OCI-LY7 (cell line): ENCODE measurements at regions not wholly inside any gene's neighbourhood (a gene's known extent, or its start where the extent isn't known, plus 50 kb on each side); places are given as distances from the start of the nearest gene placed in this dataset.

Source experiments
- BruUV-seq: library from RNA; stranded (reverse); fragments of 400-500 nt; replicated peaks from 2 replicates; lab custom pipeline; 2021; lab: Mats Ljungman, UMichigan
- CTCF ChIA-PET: fragments of 300-600 bp; sonication (Branson Sonifier 250); formaldehyde crosslinking; loops from one replicate; lab custom pipeline; 2022; ENCODE audit warnings: antibody characterized with exemption; ENCODE audit not compliant: unreplicated experiment; lab: Charles Lee
- POLR2A ChIA-PET: fragments of 300-600 bp; sonication (Branson Sonifier 250); formaldehyde crosslinking; loops from one replicate; lab custom pipeline; 2022; ENCODE audit warnings: antibody characterized with exemption; lab: Charles Lee
- DNase-seq: peaks from one replicate; pipeline ENCODE4 v3.0.0-alpha.2; 2015; ENCODE audit warnings: low spot score
- H2AFZ ChIP-seq: fragments of 200-600 bp; sonication (generic), shearing (Covaris generic); 2 replicates; pipeline ENCODE4 v1.6.1; 2014; ENCODE audit warnings: mild to moderate bottlenecking, antibody characterized with exemption, low read length, moderate library complexity
- H3K27ac ChIP-seq: fragments of 200-600 bp; sonication (generic); 2 replicates; pipeline ENCODE4 v1.5.1; 2014; ENCODE audit warnings: mixed run types, low read depth, mild to moderate bottlenecking, moderate library complexity, low read length, inconsistent platforms; ENCODE audit not compliant: poor library complexity, severe bottlenecking
- H3K36me3 ChIP-seq: fragments of 200-600 bp; sonication (generic); 2 replicates; pipeline ENCODE4 v1.6.1; 2014; ENCODE audit warnings: mild to moderate bottlenecking, antibody characterized with exemption, low read length, moderate library complexity, mixed read lengths; ENCODE audit not compliant: insufficient read depth
- H3K4me1 ChIP-seq: fragments of 200-600 bp; sonication (generic); 2 replicates; pipeline ENCODE4 v1.5.1; 2014; ENCODE audit warnings: mild to moderate bottlenecking, low read length; ENCODE audit not compliant: insufficient read depth, poor library complexity, severe bottlenecking
- H3K4me2 ChIP-seq: fragments of 200-600 bp; sonication (generic); 2 replicates; pipeline ENCODE4 v1.6.1; 2014; ENCODE audit warnings: mild to moderate bottlenecking, low read length
- H3K4me3 ChIP-seq: fragments of 200-600 bp; sonication (generic); 2 replicates; pipeline ENCODE4 v1.5.1; 2014; ENCODE audit warnings: mild to moderate bottlenecking, low read depth, low read length; ENCODE audit not compliant: poor library complexity, severe bottlenecking
- H3K79me2 ChIP-seq: fragments of 200-600 bp; sonication (generic); 2 replicates; pipeline ENCODE4 v1.6.1; 2016; ENCODE audit warnings: low read depth, mild to moderate bottlenecking, low read length, moderate library complexity, mixed read lengths; ENCODE audit not compliant: insufficient read depth
- H3K9me2 ChIP-seq: fragments of 200-600 bp; sonication (generic); 2 replicates; pipeline ENCODE4 v1.6.1; 2016; ENCODE audit warnings: mild to moderate bottlenecking, low read length, mixed read lengths; ENCODE audit not compliant: insufficient read depth
- H3K9me3 ChIP-seq: fragments of 200-600 bp; sonication (generic); 2 replicates; pipeline ENCODE4 v1.6.1; 2014; ENCODE audit warnings: mild to moderate bottlenecking, mixed run types, low read length, mixed read lengths
- H4K20me1 ChIP-seq: fragments of 200-600 bp; sonication (generic); 2 replicates; pipeline ENCODE4 v1.6.1; 2014; ENCODE audit warnings: mild to moderate bottlenecking, antibody characterized with exemption, low read length, moderate library complexity, mixed read lengths; ENCODE audit not compliant: insufficient read depth
- EZH2phosphoT487 ChIP-seq: fragments of 200-600 bp; sonication (generic); IDR thresholded peaks from 2 replicates; pipeline ENCODE4 v1.6.1; 2018; ENCODE audit warnings: low read depth, borderline replicate concordance, mild to moderate bottlenecking, mixed run types, antibody characterized with exemption, low read length, moderate library complexity, mixed read lengths
- intact Hi-C: fragments of 100-400 bp; cut with micrococcal nuclease; formaldehyde crosslinking; loops from one replicate; pipeline ENCODE4 v1.10.0; 2022; ENCODE audit not compliant: unreplicated experiment
- TF ChIP-seq, protein P1 (sequence below): fragments of 200-600 bp; sonication (generic); conservative IDR thresholded peaks from 2 replicates; pipeline ENCODE4 v1.5.1; 2014; ENCODE audit warnings: mild to moderate bottlenecking, antibody characterized with exemption, low read length, moderate library complexity, mixed read lengths

DNA sequence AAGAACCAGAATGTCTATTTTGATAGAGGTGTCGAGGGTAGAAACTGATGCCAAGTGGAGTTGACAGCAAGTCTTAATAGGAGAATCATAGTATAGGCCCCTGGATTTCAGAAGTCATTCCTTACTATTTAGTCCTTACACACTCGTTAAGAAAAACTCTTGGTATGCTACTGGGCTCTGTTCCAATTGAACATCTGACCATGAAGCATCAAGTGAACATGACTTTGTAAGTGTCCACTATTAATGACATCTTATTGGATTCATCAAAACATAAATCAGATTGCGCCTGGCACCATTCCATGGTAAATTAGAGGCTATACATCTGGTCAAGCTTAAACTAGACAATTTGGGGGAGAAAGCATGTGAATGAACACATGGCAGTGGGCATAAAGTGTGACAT lies 1056.5 kb upstream of the EDIL3 start:
- H3K36me3 ChIP-seq = no peaks in the 10 kb centered on the region
- H3K79me2 ChIP-seq = no peaks in the 10 kb centered on the region
- intact Hi-C loops = no loop called here
- POLR2A ChIA-PET = no interaction called here
- H3K4me2 ChIP-seq = no peak overlapping the region
- no peaks in the 10 kb centered on the region for H3K9me3 ChIP-seq
- no peak for DNase-seq
- no peaks in the 10 kb centered on the region for H3K9me2 ChIP-seq
- H3K27ac ChIP-seq = no peak overlapping the region
- no peak overlapping the region for H2AFZ ChIP-seq
- H4K20me1 ChIP-seq = no peaks in the 10 kb centered on the region
- no peaks in the 10 kb centered on the region for H3K4me1 ChIP-seq
- H3K4me3 ChIP-seq = no peak overlapping the region
- CTCF ChIA-PET = no interaction called here
- no TSS peak for BruUV-seq
- TF ChIP-seq EZH2phosphoT487 = no peak
- TF ChIP-seq, protein P1, sequence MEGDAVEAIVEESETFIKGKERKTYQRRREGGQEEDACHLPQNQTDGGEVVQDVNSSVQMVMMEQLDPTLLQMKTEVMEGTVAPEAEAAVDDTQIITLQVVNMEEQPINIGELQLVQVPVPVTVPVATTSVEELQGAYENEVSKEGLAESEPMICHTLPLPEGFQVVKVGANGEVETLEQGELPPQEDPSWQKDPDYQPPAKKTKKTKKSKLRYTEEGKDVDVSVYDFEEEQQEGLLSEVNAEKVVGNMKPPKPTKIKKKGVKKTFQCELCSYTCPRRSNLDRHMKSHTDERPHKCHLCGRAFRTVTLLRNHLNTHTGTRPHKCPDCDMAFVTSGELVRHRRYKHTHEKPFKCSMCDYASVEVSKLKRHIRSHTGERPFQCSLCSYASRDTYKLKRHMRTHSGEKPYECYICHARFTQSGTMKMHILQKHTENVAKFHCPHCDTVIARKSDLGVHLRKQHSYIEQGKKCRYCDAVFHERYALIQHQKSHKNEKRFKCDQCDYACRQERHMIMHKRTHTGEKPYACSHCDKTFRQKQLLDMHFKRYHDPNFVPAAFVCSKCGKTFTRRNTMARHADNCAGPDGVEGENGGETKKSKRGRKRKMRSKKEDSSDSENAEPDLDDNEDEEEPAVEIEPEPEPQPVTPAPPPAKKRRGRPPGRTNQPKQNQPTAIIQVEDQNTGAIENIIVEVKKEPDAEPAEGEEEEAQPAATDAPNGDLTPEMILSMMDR = no peak

DNA sequence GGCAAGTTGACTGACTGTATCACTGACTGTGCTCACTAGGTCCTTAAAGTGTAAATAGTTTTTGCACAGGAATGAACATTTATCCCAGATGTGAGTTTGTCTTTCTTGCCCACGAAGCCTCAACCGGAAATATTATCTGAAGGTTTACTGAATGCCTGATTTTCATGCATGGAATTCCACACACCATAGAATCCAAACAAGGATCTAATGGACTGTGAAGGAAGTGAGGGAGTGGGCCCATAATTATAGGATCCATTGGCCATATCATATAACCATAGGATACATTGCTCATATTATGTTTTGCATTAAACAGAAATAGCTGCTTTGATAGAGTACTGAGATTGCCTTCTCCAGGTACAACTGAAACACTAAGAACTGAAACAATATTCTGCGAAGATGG lies 1057.2 kb upstream of the EDIL3 start:
- intact Hi-C loops = no loop called here
- no peak for DNase-seq
- ChIA-PET POLR2A (no interaction called here), CTCF (no interaction called here)
- Histone ChIP-seq H3K9me2 (no peaks in the 10 kb centered on the region), H3K27ac (no peak overlapping the region), H3K4me1 (no peaks in the 10 kb centered on the region), H3K79me2 (no peaks in the 10 kb centered on the region), H3K36me3 (no peaks in the 10 kb centered on the region), H4K20me1 (no peaks in the 10 kb centered on the region), H3K4me3 (no peak overlapping the region), H2AFZ (no peak overlapping the region), H3K9me3 (no peaks in the 10 kb centered on the region), H3K4me2 (no peak overlapping the region)
- BruUV-seq = no TSS peak
- TF ChIP-seq EZH2phosphoT487 = no peak
- TF ChIP-seq, protein P1 = no peak

DNA sequence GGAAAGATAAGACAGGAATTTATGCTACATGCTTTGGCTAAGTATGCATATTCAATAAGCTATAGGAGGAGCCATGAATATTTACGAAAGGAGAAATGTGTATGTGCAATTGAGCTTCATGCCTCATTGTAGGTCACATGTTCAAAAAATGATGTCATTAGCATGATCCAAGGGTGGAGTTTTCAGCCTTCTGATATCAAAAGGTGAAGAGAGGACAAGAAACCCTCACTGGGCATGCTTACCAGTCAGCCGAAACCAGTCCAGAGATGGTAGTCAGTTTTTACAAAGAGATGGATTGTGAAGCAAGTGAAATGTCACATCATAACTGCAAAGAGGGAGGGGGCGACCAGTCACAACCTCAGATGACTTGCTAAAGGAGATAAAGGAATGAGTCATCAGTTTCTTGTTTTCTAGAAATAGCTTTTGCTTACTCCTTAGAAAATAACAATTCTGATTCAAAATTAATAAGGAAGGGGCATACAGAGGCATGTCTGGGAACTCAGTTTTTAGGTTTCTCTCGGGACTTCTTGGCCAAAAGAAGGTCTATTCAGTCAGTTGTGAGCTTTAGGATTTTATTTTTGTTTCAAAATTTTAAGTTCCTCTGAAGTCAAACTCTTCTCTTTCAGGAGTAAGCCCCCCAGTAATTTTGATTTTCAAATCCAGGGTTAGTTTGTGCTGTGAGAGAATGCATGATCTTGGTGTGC lies 1067.8 kb upstream of the EDIL3 start:
- no peaks in the 10 kb centered on the region for H3K36me3 ChIP-seq
- BruUV-seq = no TSS peak
- H4K20me1 ChIP-seq = no peaks in the 10 kb centered on the region
- H3K4me2 ChIP-seq = no peak overlapping the region
- no peak overlapping the region for H2AFZ ChIP-seq
- intact Hi-C loops = loop anchor here (10.0 kb wide), 1 partner anchor 58 kb away; no protein-coding TSS in a partner anchor
- H3K4me3 ChIP-seq = no peak overlapping the region
- H3K27ac ChIP-seq = no peak overlapping the region
- no peaks in the 10 kb centered on the region for H3K9me2 ChIP-seq
- no peaks in the 10 kb centered on the region for H3K4me1 ChIP-seq
- CTCF ChIA-PET = no interaction called here
- no peaks in the 10 kb centered on the region for H3K9me3 ChIP-seq
- TF ChIP-seq, protein P1 = no peak
- no peak for TF ChIP-seq EZH2phosphoT487
- POLR2A ChIA-PET = interaction anchor here (0.6 kb wide), 1 partner anchor 1215 kb away, joined by 3 read pairs; no protein-coding TSS in a partner anchor
- no peaks in the 10 kb centered on the region for H3K79me2 ChIP-seq
- DNase-seq = no peak
